HG02840 (cell line): ENCODE measurements at regions not wholly inside any gene's neighbourhood (a gene's known extent, or its start where the extent isn't known, plus 50 kb on each side); places are given as distances from the start of the nearest gene placed in this dataset.
"Not testable (repeated sequence)": the region's sequence is repeated elsewhere in the genome, so short reads cannot be mapped to it uniquely, and the experiment has no call there.

Experiments
- ATAC-seq: cut with Tn5 transposase; IDR thresholded peaks from one replicate; pipeline ENCODE4 v1.9.1; 2021; ENCODE audit warnings: mild to moderate bottlenecking, moderate library complexity, moderate number of reproducible peaks; ENCODE audit not compliant: unreplicated experiment, low FRiP score

DNA sequence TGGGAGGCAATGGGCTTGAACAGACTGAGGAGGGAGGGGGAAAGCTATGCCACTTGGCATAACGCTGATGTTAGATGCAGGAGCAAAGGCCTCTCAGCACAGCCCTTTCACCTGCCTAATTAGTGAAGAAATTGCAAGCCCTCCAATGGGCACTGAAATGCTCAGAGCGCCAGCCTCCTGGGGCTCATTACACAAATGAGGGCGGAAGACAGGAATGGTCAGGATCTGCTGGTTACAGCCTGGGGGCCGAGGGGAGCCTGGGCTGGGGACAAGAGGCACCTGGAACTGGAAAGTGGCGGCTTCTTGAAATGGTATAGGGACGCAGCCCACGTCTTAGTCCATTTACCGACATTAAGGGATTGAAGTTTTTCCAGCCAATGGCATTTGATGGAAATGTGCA is 50.2 kb upstream of the PLET1 start:
- no peak for ATAC-seq

DNA sequence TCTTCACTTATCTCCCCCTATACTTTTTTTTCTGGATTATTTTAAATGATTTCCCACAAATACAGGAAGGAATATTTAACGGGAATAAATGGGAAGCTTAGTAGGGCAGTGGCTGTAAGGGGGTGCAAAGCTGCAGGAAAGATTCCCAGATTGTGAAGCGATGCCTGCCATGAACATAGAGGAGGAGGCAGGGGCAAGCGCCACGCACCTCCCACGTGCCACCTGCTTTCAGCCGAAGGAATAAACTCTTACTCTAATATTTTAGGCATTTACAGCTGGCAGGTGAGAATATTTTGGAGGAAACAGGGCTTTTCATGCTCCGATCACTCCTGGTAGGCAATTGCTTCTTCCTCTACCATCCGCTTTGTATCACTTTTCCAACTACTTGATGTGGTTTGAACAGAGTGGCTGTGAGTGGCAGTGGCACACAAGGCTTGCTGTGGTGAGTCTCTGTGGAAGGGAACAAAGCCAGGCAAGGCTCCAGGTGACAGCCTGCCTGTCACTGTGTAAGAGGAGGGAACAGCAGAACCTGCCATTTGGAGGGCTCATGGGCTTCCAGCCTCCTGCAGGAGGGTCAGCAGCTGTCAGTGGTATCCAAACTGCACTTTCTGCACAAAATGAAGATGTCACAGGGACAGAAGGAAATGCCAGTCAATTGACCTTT is 54.5 kb upstream of the PLET1 start:
- no peak for ATAC-seq

DNA sequence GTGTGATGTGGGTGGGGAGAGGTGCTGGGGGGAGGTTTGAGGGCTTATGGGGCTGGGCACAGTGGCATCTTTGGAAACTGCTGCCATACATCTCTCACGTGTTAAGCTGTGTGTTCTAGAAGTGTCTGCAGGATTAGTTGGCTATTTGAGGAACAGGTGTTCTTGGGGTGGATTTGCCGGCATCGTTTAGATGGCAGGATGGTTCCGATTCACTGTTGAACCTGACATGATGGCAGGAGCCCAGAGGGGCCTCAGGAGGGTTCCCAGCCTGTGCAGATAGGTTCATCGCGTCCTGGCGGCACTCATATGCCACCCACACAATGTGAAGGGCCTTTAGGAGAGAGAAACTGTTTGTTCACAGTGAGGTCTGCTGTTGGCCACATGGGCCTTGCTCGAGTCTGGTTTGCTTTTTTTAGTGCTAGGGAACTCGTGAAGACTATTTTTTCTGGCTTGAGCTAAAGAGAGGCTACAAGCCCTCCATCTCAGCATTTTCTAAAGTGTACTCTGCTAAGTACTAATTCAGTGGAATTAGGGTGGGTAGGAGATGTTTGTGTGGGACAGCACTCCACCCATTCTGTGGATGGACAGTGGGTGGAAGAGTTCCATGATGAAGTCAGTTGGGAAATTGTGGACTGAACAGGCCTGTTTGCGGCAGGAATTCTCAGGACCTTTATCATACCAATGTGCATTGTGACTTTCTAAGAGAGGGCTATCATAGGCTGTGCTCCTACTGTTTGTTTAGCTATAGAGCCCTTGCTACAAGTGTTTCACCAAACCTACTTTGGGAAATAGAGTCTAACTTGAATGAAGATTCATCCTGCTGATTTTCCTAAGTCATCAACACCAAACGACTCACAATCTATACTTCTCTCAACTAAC is 55.4 kb upstream of the PLET1 start:
- ATAC-seq = no peak

DNA sequence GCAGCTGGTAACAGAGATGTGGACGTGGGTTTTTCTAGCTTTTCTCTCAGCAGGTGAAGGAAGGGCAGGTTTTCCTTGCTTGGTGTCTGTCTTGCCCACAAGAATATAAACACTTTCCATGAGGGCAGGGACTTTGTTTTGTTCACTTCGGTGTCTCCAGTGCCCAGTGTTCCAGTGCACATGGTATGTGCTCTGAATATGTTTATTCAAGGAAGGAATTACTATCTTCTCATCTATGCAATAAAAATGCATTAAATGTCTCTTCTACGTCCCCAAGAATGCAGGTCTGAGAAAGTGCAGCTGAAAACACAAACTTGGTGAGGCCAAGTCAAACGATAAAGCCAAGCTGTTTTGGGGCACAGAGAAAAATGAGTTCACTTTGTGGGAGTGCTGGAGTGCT is 56.3 kb upstream of the PLET1 start:
- ATAC-seq = no peak

DNA sequence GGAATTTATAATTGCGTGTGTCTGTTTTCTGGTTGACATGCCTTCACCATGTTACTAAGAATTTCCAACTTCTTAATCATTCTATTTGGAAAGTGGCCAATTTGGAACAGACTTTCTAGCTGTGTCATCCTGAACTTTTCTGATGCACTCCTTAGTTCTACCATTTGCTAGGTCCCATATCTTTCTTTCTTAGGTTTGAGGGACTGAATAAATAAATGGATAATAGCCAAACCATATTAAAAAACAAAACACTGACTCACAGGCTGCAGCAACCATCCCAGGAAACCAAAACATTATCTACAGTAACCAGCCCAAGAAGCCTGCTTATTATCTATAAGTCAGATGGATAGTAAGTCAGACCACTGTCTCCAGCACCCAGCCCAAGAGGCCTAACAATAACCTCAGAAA is 57.5 kb upstream of the PLET1 start:
- ATAC-seq = no peak

DNA sequence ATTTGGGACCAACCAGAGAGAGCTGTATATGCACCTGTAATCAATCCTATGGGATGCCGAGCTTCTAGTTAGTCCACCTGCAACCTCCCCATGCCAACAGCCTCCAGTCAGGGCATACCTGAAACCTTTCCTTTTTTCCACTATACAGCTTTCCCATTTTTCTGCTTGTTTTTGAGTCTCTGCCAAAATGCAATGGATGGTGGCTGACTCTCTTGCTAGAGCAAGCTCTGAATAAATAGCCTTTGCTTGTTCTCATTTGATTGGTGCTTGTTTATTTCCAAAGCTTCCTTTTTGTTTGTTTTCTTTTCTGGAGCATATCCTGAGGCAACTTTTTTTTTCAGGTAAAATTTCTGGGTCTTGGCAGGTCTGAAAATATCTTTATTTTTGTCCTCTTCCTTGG is 58.0 kb upstream of the PLET1 start:
- no peak for ATAC-seq

DNA sequence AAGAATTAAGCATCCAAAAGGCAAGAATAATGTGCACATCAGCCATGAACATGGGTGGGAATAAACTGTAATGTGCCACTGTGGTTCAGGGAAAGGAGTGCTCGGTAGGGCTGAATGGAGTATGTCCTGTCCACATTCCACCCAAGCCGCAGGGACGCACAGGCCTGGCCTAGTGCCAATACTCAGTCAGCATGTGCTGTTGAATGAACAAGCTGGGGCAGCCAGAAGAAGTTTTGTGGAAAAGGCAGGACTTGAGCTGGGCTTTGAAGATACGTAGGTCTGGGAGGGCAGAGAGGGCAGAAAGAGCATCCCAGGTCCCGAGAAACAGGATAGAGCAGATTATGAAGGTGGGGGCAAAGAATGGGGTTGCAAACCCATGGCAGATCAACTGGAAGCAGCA is 60.0 kb upstream of the PLET1 start:
- ATAC-seq = no peak

DNA sequence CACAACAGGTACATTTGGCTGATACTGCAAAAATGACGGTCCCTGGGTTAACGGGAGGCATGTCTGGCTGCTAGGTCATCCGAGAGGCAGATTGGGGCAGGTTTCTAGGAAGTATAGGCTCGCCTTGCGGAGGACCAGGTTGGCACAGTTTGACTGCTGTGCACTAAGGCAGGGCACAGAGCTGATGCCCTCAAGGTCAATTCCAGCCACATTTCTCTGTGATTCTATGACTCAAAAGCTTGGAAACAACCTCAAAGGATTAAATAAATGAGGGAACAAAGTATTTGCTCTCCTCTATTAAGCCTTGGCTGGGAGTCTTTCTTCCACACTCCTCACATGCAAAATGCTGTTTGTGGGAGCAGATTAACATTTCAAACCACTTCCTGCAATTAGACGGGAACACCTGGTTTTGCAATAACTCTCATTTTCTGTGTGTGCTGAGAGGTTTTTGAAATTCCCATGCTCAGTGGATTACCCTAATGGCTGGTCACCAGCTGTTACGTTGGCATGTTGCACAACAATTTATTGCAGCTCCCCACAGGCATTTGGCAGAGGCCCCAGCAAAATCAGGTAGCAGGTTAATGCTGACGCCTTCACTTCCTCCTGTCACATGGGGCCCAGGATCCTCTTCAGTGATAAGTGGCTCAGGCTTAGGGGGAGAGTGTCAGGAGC is 61.0 kb upstream of the PLET1 start:
- no peak for ATAC-seq

DNA sequence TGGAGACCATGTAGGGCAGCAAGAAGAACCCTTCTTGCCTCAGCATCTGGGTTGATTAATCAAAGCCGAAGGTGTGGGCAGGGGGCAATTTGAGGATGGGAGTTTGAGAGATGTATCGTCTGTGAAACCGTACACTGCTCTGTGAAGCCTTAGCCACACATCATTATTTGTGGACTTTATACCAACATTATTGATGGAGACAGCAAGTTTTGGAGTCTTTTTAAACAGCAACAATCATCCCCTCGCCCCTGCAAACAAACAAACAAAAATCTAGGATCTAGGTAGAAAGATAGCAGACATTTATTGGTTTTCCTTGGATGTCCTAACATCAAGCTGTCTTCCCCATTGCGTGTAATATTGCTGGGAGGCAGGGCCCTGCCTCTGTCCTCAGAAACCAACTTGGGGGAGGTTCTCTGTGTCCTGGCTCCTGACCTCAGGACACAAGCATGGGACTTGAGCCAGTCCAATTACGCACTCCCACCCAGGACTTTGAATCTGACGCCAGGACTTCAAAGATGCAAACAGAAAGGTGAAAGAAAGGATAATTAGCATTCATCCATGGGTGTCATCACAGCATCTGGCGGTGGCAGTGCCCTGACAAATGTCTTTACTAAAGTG is 61.6 kb upstream of the PLET1 start:
- no peak for ATAC-seq

DNA sequence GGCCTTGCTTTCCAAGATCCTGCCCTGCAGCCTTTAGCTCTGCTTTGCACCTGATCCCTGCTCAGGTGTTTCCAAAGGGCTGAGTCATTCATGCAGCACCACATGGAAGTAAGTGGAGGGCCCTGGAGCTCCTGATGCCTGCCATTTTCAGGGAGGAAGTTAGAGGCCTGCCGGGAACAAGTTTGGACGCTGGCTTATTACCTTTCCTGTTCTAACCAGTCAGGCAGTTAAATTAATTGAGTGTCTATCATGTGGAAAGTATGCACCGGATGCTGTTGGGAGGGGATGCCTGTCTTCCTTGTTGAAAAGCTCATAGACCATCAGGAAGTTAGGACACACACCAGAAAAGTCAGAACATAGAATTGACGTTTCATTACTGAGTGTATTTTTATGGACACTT is 73.7 kb upstream of the PLET1 start:
- no peak for ATAC-seq

DNA sequence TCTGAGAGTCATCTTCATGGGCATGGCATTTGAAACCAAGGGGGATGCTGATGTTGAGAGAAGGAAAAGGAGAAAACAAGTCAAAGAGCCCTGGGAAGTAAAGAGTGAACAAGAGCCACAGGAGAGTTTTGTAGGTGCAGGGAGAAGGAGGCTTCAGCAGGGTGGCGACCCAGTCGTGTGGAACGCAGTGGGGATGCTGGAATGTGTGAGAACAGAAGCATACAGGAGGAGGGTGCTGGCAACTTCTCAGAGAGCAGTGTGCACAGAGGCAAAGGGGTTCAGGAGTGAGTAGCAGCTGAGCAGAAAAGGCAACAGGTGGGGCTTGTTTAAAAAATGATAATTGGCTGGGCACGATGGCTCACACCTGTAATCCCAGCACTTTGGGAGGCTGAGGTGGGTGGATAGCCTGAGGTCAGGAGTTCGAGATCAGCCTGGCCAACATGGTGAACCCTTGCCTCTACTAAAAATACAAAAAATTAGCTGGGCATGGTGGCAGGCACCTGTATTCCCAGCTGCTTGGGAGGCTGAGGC is 75.8 kb upstream of the PLET1 start:
- no peak for ATAC-seq

DNA sequence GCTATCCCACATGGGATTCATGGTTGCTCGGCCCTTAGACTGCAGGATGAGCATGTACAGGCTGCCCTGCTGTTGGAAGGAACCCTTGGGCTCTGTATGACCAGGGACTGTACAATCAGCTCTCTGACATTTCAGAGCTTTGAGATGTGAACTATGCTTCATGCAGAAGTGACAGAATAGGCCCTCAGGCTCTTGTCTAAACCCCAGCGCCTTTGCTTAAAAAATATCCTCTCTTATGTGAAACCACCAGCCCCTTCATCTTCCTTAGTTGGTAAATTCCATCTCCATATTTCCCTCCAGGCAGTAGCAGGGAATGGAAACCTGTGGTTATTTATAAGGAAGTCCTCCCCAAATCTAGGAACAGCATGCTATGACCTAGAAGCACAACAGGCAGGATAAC is 78.9 kb upstream of the PLET1 start:
- no peak for ATAC-seq

DNA sequence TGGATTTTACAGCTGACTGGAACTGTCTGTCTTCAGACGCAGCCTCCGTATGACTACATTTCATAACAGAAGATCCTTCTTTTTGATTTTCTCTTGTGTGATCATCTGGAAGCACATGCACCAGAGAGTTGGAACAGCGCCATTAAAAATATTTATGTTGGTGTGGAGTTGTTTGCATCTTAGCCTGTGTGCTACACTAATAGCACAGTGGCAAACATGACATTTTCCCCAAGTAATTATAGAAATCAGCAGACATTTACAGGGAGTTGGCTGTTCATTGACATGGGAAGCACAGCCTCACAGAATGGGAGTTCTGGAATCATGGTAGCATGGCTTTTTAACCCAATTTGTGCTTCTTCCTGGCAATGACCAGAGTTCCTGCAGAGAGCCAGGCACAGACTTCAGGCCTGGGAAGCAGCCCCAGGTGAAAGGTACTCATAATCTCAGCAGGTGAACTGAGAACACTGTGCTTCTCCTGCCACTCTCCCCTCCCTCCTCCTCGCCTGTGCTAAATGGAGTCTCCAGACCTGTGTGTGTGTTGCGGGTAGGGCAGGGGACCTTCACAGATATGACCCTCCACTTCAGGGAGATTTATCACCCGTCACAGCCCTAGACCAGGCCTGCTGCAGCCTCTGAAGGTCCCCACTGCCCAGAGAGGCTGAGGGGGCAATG is 82.8 kb upstream of the PLET1 start:
- ATAC-seq = no peak

DNA sequence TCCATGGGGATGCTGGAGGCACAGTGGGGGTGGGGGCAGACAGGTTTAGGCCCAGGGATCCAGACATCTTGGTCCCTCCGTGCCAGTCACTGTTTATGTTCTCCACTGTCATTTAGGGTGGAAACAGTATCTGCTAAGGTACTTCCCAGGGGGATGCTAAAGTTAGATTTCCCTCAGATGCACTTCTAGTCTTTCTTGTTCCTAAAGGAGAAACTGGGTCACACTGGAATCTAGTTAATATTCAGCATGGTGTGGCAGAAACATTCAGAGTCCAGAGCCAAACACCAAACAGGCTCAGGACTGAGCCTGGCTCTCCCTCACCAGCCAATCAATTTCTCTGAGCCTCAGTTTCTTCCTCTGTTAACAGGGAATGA is 83.4 kb upstream of the PLET1 start:
- no peak for ATAC-seq

DNA sequence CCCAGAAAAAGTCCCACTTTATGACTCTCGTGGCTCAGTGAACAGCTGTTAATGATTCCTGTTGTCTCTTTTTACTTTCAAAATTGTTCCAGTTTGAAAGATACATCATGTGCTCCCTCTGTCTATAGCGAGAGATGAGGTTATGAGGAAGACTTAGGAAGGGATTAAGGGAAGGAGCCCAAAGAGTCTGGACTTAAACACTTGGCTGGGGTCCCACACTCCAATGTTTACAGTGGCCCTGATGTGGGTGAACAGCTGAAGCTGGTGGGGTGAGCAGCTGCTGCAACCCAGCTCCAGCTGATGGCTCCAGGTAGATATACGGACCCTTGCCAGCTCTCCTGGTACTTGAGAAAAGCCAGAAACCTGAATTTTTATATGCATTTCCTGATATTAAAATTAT is 84.5 kb upstream of the PLET1 start:
- no peak for ATAC-seq

DNA sequence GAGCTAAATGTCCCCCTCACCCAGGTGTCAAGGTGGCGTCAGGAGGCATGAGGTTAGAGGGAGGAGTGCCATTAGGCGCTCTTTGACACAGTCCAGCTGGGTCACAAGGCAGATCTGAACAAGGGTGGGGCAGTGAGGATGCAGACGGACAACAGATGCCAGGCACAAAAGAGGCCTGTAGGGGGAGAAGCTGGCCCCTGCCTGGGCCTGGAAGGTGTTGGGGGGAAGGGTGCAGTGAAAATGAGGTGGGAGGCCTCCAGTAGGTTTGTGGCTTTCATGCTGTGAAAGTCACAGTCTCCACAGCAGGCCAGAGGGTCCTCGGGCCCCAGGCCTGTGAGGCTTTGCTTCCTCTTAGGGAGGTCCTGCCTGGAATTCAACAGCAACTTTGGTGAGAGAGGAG is 85.0 kb upstream of the PLET1 start:
- ATAC-seq = no peak

DNA sequence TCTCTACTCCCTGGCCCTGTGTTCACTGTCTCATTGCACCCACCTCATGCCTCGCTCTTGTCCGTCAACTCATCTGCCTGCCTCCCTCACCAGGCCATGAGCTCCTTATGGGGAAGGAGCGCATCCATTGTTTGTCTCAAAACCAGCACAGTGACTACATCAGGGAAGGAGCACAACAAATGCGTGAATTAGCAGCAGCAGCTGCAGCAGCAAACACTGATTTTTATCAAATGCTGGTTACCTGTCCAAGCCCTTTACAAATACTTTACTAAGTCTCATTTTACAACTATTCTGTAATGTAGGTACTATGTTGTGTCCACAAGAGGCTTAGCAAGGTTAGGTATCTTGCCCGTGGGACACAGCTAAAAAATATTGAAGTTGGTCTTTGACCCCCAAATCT is 85.9 kb upstream of the PLET1 start:
- no peak for ATAC-seq

DNA sequence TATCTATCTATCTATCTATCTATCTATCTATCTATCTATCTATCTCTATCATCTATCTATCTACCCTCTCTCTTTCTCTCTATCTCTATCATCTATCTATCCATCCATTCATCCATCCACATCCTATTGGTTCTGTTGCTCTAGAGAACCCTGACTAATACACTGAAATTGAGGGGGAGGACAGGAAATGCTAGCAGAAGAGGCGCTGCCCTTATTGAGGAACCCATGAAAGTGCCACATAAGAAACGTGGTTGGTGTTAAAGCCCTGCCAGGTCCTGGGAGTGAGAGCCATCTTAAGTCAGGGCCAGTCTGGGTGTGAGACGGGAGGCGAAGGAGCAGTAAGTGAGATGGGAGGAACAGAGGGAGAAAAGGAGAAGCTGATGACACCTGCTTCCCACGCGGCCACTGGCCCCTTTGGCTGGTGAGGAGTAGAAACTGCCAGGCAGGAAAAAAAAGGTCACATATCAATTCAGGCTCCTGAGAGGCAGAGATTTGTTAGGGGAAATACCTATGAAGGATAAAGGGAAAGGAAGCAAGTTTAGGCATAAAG is 87.9 kb upstream of the PLET1 start:
- ATAC-seq = no peak

DNA sequence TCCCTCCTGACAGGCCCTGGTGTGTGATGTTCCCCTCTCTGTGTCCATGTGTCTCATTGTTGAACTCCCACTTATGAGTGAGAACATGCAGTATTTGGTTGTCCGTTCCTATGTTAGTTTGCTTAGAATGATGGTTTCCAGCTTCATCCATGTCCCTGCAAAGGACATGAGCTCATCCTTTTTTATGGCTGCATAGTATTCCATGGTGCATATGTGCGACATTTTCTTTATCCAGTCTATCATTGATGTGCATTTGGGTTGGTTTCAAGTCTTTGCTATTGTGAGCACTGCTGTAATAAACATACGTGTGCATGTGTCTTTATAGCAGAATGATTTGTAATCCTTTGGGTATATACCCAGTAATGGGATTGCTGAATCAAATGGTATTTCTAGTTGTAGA is 90.8 kb upstream of the PLET1 start:
- not testable (repeated sequence) for ATAC-seq

DNA sequence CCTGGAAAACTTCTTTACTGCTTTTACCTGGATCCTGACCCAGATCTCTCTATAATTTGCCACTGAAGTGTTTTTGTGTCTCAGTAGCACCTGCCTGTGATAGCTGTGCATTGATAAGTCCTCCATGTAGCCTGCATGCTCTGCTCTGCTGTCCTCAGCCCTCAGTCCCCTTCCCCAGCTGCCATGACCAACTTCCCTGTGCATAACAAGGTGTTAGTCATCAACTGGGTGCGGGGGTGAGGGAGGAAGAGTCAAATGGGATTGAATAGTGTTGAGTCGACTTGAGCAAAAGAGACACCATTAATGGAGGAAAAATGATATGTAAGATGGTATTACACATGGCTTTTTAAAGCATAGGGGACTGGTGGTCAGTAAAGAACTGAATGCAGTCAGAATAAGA is 92.2 kb upstream of the PLET1 start:
- ATAC-seq = no peak
